HG02870 (cell line): ENCODE measurements at regions not wholly inside any gene's neighbourhood (a gene's known extent, or its start where the extent isn't known, plus 50 kb on each side); places are given as distances from the start of the nearest gene placed in this dataset.

Source experiments
- ATAC-seq: cut with Tn5 transposase; IDR thresholded peaks from one replicate; pipeline ENCODE4 v1.9.1; 2021; ENCODE audit warnings: mild to moderate bottlenecking, moderate library complexity; ENCODE audit not compliant: unreplicated experiment

DNA sequence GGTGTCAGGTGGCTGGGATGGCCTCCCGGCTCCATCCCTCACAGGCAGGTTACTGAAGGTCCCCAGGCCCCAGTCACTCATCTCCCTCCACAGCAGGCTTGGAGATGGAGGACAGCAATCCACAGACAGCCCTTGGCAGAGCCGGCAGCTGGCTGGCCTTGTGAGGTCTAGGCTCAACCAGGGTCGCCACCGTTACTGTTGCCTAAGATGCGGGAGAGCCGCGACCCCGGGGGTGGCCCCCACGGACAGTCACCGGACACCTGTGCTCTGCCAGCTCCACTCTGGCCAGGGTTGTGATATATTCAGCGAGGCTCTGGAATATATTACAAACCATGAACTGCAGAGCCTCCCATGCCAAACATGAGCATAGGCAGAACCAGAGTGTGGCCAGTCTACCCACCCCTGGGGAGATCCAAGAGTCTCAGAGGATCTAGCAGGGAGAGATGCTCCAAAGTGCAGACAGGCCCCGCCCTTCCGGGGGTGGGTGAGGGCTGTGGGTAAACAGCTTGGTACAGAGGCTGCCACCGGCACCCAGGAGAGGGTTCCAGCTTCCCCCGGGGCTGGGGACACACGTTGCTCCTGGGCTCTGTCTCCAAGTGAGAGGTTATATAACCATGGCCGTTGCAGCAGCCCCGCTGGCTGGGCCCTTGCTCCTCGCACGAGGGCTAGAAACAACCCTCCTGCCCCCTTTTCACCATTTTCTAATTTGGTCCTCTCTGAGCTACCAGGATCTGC lies 55.9 kb upstream of the DIO3 start:
- no peak for ATAC-seq

DNA sequence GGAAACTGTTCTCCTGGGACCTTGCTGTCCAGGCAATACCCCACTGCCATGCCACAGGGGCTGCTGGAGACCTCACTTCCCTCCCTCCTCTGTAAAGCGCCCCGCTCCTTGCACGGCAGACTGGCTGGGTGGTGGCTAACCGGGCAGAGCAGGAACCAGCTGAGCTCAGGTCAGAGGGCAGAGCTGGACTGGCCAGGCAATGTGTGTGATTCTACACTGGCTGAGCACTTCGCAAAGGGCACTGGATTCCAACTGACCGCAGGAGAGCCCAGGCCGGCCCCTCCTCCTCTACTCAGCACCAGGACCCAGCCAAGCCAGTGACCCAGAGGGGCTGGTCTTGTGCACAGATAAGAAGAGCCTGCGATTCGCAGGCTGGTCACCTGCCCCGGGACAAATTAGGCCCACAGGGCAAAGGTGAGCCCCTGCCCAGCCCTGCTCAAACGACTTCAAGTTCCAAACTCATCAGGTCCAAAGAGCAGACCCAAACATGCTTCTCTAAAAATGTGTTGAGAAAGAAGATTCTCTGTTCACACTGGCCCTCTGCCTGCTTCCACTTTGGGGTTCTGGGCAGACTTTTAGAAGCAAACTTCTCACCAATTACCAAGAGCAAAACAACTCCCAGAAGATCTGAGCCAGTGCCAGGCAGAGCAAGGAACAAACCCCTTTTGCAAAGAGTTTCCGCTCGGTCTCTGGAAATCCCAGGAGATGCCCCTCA lies 54.9 kb upstream of the DIO3 start:
- no peak for ATAC-seq

DNA sequence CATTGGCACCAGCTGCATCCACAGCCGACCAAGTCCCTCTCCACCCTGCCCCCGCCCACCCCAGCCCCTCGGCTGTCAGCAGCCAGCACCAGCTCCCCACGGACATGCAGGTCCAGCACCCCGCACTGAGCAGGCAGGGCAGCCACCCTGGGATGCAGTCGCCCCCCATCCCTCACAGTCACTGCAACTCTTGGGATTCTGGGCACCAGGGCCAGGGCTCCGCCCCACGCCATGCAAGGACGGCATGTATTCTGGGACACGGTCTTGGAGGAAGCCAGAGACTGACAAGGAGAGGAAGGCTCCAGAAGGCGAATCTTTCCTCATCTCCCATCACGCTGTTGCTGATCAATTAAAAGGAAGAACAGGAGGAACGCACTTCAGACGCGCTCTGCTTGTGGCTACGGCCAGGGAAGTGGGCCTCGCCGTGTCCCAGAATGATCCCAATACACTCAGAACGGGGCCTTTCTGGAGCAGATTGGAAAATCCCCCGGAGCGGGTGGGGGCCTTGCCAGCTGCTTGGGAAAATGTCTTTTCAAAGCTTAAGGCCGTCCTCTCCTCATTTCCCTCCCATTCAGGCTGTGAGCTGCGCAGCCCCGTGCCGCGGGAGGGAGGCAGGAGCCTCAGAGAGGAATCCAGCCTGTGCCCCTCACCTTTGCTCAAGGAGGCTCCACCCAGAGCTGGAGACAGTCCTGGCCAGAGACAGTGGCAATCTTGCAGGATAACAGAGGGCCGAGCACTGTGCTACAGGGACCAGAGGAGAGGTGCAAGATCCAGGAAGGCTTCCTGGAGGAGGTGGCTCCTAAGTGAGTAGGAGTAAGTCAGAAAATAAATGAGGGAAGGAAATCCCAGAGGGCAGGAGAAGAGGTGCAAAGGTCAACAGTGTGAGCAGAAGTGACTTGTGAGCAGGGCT lies 54.1 kb upstream of the DIO3 start:
- ATAC-seq, result no peak

DNA sequence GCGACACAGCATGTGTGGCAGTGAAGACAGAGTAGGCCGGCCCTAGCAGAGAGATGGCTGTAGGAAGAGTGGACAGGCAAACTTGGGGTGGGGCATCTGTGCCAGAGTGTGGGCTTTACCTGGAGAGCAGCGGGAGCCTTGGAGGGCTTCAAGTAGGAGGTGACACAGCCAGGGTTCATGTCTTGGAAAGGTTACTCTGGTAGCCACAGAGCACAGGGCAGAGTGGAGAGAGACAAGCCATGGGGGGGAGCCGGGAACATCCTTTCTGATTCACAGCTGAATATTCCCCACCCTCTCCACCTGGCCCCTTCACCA lies 53.5 kb upstream of the DIO3 start:
- ATAC-seq, result no peak

DNA sequence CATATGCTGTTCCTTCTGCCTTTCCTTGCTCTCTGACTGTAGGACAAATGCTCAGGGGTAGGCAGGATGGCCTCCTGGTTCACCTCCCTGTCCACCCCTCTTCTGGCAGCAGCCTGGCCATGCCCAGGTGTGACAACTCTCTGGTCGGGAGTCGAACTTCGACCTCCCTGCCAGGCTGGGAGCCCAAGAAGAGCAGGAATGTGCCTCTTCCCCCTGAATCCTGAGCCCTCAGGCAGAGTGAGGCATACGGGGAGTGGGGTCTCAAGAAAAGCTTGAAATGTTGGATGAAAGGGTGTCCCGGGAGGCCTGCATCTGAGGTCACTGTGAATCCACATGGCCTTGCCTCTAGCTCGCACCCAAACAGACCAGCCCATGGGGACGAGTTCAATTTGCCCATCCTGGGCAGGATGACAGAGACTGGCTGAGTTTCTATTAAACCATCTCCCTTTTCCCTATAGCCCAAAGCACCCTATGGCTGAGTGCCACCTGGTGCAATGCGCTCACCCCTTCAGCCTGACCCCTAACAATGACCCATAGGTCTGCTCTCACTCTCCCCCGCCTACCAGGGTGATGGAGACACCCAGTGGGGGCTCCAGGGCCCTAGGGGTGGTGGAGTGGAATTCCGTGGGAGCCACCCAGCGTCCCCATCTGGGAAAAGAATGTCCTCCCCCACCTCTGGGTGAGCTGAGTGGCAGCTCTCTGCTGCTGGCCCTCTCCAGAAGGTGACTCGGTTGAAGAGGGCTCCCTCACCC lies 52.9 kb upstream of the DIO3 start:
- ATAC-seq, result no peak

DNA sequence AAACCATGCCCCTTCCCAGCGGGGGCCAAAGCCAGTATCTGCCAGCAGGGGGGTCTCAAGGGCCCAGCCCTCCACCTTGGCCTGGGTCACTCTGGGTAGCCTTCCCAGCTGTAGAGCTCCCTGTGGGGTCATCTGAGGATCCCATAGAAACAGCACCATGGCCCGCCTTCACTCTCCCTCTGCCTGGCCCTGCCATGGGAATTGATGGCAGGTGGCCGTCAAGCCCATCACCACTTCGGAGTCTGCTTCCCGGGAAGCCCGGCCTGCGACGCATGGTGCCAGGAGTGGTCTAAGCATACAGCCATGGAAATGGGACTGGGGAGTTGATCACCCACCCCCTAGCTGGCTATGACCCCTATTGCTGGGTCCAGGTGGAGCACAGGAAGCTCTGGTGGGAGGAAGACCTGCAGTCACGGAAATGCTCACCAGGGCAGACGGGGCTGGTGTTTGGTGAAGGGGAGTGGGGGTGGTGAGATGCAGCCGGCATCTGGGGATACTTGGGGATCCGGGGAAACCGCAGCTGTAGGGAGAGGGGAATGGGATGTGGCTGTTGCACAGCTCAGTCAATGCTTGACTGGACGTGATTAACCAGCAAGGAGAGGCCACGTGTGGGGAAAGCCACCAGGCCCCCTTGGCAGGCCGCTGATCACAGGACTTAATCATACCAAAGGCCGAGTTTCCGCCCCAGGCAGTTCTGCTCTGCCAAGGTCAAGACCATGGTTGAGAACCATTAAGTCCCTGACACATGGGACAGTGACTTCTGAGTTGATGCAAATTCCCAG lies 52.2 kb upstream of the DIO3 start:
- ATAC-seq, result no peak

DNA sequence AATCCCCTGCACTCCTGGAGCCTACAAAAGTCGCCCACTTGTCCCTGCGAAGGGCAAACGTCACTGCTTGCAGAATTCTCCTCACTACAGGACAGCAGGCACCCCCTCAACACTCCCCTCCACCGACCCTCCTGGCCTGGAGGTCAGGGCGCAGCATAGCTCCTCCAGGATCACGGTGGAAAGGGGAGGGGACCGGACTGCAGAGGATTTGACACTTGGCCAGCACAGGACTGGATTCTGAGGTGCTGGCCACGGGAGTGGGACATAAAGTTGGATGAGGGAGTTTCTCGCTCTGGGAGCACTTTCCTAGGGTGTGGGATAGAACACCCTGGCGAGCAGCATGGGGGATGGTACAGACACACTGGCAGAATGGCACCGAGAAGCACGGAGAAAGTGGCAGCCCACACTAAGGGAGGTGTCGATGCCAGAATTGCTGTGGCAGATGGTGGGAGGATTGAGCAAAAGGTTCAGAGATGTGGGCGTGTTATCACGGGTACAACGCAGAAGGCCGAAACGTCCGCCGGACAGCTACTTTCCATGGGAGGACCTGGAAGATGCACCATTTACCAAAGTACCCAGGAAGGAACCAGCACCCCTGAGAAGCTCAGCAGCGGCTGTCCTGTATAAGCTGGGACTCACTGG lies 51.4 kb upstream of the DIO3 start:
- no peak for ATAC-seq

DNA sequence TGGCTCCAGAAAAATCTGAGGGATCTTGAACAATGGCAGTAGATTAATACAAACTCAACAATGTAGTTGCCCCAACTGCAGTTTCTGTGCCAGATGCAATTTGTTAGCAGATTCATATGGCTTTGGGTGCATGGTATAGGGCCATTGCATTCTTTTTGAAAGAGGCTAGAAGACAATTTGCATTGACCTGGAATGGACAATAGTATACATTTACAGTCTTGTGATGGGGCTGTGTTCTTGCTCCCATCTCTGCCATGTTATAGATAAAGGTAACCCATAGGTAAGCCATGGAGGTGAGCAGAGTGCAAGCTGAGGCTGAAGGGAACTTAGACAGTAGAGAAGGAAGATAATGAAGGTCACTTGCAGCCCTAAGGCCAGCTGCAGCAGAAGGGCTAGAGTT lies 50.1 kb upstream of the DIO3 start:
- ATAC-seq, result no peak
